WTC11 (cell line): ENCODE measurements at regions not wholly inside any gene's neighbourhood (a gene's known extent, or its start where the extent isn't known, plus 50 kb on each side); places are given as distances from the start of the nearest gene placed in this dataset.

ENCODE experiments used
- CTCF ChIP-seq: fragments of 200-600 bp; IDR thresholded peaks from 2 replicates; pipeline ENCODE4 v1.8.0; 2022; ENCODE audit warnings: antibody characterized with exemption
- ETV6 ChIP-seq: sonication (generic); formaldehyde crosslinking; IDR thresholded peaks from 2 replicates; pipeline ENCODE4 v1.8.1; 2022; ENCODE audit warnings: mild to moderate bottlenecking, missing genetic modification reagents
- HMGXB4 ChIP-seq: sonication (generic); formaldehyde crosslinking; IDR thresholded peaks from 2 replicates; pipeline ENCODE4 v1.8.1; 2023; ENCODE audit warnings: mild to moderate bottlenecking, moderate library complexity, missing genetic modification reagents
- TCF7 ChIP-seq: sonication (generic); formaldehyde crosslinking; IDR thresholded peaks from 2 replicates; pipeline ENCODE4 v1.8.0; 2022; ENCODE audit warnings: mild to moderate bottlenecking, low read depth, missing genetic modification reagents, moderate library complexity
- ZNF416 ChIP-seq: fragments of 250-450 bp; sonication (Bioruptor Pico); IDR thresholded peaks from 2 replicates; pipeline ENCODE4 v1.9.0; 2021; ENCODE audit warnings: mild to moderate bottlenecking, inconsistent platforms
- TF ChIP-seq, protein P1 (sequence below): sonication (generic); formaldehyde crosslinking; conservative IDR thresholded peaks from 2 replicates; pipeline ENCODE4 v1.8.1; 2022; ENCODE audit warnings: mild to moderate bottlenecking, missing genetic modification reagents

- TF ChIP-seq HMGXB4 (CRISPR knock-in tag) (no peak), TCF7 (no peak), ZNF416 (CRISPR knock-in tag) (no peak), ETV6 (no peak), CTCF (peak; percentile 65)
- TF ChIP-seq, protein P1, sequence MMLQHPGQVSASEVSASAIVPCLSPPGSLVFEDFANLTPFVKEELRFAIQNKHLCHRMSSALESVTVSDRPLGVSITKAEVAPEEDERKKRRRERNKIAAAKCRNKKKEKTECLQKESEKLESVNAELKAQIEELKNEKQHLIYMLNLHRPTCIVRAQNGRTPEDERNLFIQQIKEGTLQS = no peak
Measured at GRCh38 chr4:154982187-154983047, 201.3 kb downstream of the RBM46 start.
